Osteoblast (primary cell): ENCODE measurements at regions not wholly inside any gene's neighbourhood (a gene's known extent, or its start where the extent isn't known, plus 50 kb on each side); places are given as distances from the start of the nearest gene placed in this dataset.

Experiments
- DNase-seq: peaks from one replicate; pipeline ENCODE4 v3.0.0; 2011; ENCODE audit warnings: low spot score, mixed read lengths; ENCODE audit not compliant: insufficient read length; ENCODE audit errors: missing footprints
- H2AFZ ChIP-seq: 2 replicates; pipeline ENCODE4 v1.6.0; 2011; ENCODE audit warnings: mild to moderate bottlenecking, low read length
- H3K27ac ChIP-seq: 2 replicates; pipeline ENCODE4 v1.5.1; 2011; ENCODE audit warnings: mild to moderate bottlenecking, low read depth, low read length, moderate library complexity
- H3K27me3 ChIP-seq: 2 replicates; pipeline ENCODE4 v1.6.0; 2012; ENCODE audit warnings: mild to moderate bottlenecking, control low read depth, inconsistent platforms, low read length, moderate library complexity; ENCODE audit not compliant: insufficient read depth
- H3K36me3 ChIP-seq: 2 replicates; pipeline ENCODE4 v1.5.1; 2011; ENCODE audit warnings: mild to moderate bottlenecking, low read length, control low read depth, moderate library complexity; ENCODE audit not compliant: insufficient read depth
- H3K4me1 ChIP-seq: 2 replicates; pipeline ENCODE4 v1.5.1; 2011; ENCODE audit warnings: mild to moderate bottlenecking, low read length, control low read depth, moderate library complexity; ENCODE audit not compliant: insufficient read depth
- H3K4me2 ChIP-seq: 2 replicates; pipeline ENCODE4 v1.6.0; 2011; ENCODE audit warnings: mild to moderate bottlenecking, low read length; ENCODE audit not compliant: insufficient read depth
- H3K4me3 ChIP-seq: fragments of 200-600 bp; sonication (generic); 3 replicates; pipeline ENCODE4 v1.5.1; 2012; ENCODE audit warnings: mild to moderate bottlenecking, low read length, inconsistent platforms; ENCODE audit not compliant: insufficient read depth
- H3K79me2 ChIP-seq: 2 replicates; pipeline ENCODE4 v1.6.0; 2012; ENCODE audit warnings: mild to moderate bottlenecking, low read length, control low read depth, inconsistent platforms; ENCODE audit not compliant: insufficient read depth
- H3K9me3 ChIP-seq: 2 replicates; pipeline ENCODE4 v1.5.1; 2011; ENCODE audit warnings: low read depth, low read length, control low read depth
- H4K20me1 ChIP-seq: 2 replicates; pipeline ENCODE4 v1.6.0; 2012; ENCODE audit warnings: mild to moderate bottlenecking, low read length, control low read depth; ENCODE audit not compliant: insufficient read depth
- CTCF ChIP-seq: IDR thresholded peaks from 2 replicates; pipeline ENCODE4 v1.5.1; 2011; ENCODE audit warnings: mild to moderate bottlenecking, low read depth, low read length, moderate library complexity; ENCODE audit errors: extremely low read depth

GRCh38 chr3:118468801-118469200 is 565.8 kb downstream of the IGSF11 start:
- Histone ChIP-seq H3K36me3 (no peaks in the 10 kb centered on the region), H3K9me3 (no peaks in the 10 kb centered on the region), H3K27ac (no peak overlapping the region), H3K4me3 (no peak overlapping the region), H4K20me1 (no peaks in the 10 kb centered on the region), H2AFZ (no peak overlapping the region), H3K4me1 (no peaks in the 10 kb centered on the region), H3K79me2 (no peaks in the 10 kb centered on the region), H3K27me3 (no peaks in the 10 kb centered on the region), H3K4me2 (no peak overlapping the region)
- no peak for DNase-seq
- no peak for TF ChIP-seq CTCF

GRCh38 chr3:118472586-118472985 is 562.1 kb downstream of the IGSF11 start:
- no peaks in the 10 kb centered on the region for H4K20me1 ChIP-seq
- TF ChIP-seq CTCF, result no peak
- H3K9me3 ChIP-seq, result no peaks in the 10 kb centered on the region
- H2AFZ ChIP-seq, result no peak overlapping the region
- no peak overlapping the region for H3K27ac ChIP-seq
- no peaks in the 10 kb centered on the region for H3K79me2 ChIP-seq
- H3K4me2 ChIP-seq, result no peak overlapping the region
- H3K4me1 ChIP-seq, result no peaks in the 10 kb centered on the region
- no peaks in the 10 kb centered on the region for H3K27me3 ChIP-seq
- no peak for DNase-seq
- H3K36me3 ChIP-seq, result no peaks in the 10 kb centered on the region
- H3K4me3 ChIP-seq, result no peak overlapping the region

GRCh38 chr3:118473343-118473742 is 561.3 kb downstream of the IGSF11 start:
- H3K27me3 ChIP-seq, result no peaks in the 10 kb centered on the region
- H3K4me1 ChIP-seq, result no peaks in the 10 kb centered on the region
- no peak overlapping the region for H3K4me2 ChIP-seq
- no peaks in the 10 kb centered on the region for H3K79me2 ChIP-seq
- no peak for TF ChIP-seq CTCF
- H4K20me1 ChIP-seq, result no peaks in the 10 kb centered on the region
- no peak overlapping the region for H2AFZ ChIP-seq
- H3K4me3 ChIP-seq, result no peak overlapping the region
- H3K27ac ChIP-seq, result no peak overlapping the region
- DNase-seq, result no peak
- H3K36me3 ChIP-seq, result no peaks in the 10 kb centered on the region
- no peaks in the 10 kb centered on the region for H3K9me3 ChIP-seq

GRCh38 chr3:118476885-118477618 is 557.6 kb downstream of the IGSF11 start:
- DNase-seq, result no peak

More at GRCh38 chr3:118476885-118477618, 557.6 kb downstream of the IGSF11 start:
- Histone ChIP-seq H3K27me3 (no peaks in the 10 kb centered on the region), H3K79me2 (no peaks in the 10 kb centered on the region), H3K27ac (no peak overlapping the region), H3K4me2 (no peak overlapping the region), H3K4me1 (no peaks in the 10 kb centered on the region), H4K20me1 (no peaks in the 10 kb centered on the region), H2AFZ (no peak overlapping the region), H3K9me3 (no peaks in the 10 kb centered on the region), H3K36me3 (no peaks in the 10 kb centered on the region), H3K4me3 (no peak overlapping the region)
- TF ChIP-seq CTCF, result no peak
